Esophagus squamous epithelium (tissue), 4 donors: ENCODE measurements at regions not wholly inside any gene's neighbourhood (a gene's known extent, or its start where the extent isn't known, plus 50 kb on each side); places are given as distances from the start of the nearest gene placed in this dataset.

ENCODE experiments used
- POLR2A ChIP-seq, 4 donors: fragments of 450-650 bp; IDR thresholded peaks; one replicate each; pipeline ENCODE4 v1.6.1; 2017; ENCODE audit warnings: antibody characterized with exemption in 4 of 4, mild to moderate bottlenecking in 4 of 4, moderate library complexity in 3 of 4
- TF ChIP-seq, protein P1 (sequence below), 6 experiments: fragments of 450-650 bp in 4 of 6; fragments of 200-600 bp in 2 of 6; sonication (generic) in 2 of 6; IDR thresholded peaks; one replicate each; pipeline ENCODE4 v1.5.1; 2016 to 2019; ENCODE audit warnings: antibody characterized with exemption in 6 of 6, mild to moderate bottlenecking in 4 of 6, moderate library complexity in 4 of 6

DNA sequence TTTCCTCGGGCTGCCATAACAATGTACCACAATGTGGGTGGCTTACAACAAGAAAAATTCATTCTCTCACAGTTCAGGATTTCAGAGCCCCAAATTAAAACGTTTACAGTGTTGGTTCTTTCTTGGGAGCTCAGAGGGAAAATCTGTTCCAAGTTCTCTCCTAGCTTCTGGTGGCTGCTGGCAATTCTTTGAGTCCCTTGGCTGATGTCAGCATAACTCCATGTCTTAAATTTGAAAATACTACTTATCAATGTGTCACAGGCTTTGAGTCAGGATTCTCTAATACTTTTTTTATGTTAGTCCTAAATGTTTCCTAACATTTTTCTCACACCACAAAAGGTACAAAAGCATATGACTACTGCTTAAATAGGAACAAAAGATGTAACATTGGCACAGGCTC is 198.4 kb upstream of the ATXN7L3B start:
- TF ChIP-seq, protein P1, sequence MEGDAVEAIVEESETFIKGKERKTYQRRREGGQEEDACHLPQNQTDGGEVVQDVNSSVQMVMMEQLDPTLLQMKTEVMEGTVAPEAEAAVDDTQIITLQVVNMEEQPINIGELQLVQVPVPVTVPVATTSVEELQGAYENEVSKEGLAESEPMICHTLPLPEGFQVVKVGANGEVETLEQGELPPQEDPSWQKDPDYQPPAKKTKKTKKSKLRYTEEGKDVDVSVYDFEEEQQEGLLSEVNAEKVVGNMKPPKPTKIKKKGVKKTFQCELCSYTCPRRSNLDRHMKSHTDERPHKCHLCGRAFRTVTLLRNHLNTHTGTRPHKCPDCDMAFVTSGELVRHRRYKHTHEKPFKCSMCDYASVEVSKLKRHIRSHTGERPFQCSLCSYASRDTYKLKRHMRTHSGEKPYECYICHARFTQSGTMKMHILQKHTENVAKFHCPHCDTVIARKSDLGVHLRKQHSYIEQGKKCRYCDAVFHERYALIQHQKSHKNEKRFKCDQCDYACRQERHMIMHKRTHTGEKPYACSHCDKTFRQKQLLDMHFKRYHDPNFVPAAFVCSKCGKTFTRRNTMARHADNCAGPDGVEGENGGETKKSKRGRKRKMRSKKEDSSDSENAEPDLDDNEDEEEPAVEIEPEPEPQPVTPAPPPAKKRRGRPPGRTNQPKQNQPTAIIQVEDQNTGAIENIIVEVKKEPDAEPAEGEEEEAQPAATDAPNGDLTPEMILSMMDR (IDR thresholded peaks at IDR 0.05): no peak
- TF ChIP-seq POLR2A (IDR thresholded peaks at IDR 0.05): no peak
